ENCODE measurements at regions not wholly inside any gene's neighbourhood (a gene's known extent, or its start where the extent isn't known, plus 50 kb on each side); places are given as distances from the start of the nearest gene placed in this dataset.
"Not testable (repeated sequence)": the region's sequence is repeated elsewhere in the genome, so short reads cannot be mapped to it uniquely, and the experiment has no call there.

DNA sequence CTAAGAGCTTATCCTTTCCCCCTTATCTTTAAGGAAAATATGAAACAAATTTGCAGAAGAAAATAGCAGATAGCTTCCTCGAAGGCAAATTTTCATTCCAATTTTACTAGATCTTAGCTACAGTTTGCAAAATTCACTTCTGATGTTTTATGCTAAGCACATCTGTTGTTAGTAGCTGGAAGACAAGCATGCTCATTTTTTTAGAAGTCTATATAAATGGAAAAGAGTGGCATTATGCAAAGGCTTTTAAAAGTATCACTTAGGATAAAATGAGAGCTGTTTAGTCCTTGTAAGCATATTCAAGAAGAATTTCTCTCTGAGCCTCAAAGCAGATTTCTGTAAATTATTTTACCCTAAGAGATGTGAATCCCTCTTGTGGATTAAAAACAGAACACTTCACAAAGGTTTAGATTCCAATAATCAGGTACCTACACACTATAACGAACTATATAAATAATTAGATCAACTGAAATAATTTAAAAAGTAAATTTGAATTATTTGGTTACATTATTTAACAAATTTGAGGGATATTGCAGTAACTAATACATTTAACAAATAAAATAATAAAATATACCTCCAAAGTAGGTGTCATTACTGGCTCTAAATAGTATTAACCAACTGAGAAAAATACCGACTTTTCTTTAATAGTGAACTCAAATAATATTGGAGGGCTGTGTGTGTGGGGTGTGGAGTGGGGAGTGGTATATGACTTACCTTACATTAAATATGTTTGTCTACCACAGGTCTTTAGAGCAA lies 307.1 kb downstream of the SEMA3D start:
- no peak for ATAC-seq

DNA sequence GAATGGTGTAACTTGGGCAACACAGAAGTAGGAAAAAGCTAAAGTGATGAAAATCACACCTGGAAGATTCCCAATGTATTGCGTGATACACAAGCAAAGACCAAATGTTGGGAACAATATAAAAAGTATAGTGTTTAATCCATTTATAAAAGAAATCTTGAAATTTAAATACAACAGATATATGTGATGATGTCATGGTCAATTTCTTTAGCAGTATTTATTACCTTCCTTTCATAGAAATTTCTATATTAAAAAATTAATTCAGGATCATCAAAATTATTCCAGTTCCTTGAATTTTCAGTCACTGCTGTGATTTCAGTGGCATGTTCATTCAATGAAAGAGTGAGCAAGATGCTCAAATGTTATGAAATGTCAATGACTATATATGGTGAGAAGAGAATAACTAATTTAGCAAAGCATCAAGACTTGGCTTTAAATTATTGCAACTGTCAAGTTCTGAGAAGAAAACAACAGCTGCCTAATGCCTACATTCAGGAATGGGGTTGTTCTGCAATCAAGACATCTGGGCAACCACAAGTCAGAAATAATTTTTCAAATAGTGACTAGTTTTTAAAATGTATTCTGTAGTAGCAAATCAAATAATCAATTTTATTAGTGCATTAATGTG lies 308.8 kb downstream of the SEMA3D start:
- ATAC-seq: no peak

DNA sequence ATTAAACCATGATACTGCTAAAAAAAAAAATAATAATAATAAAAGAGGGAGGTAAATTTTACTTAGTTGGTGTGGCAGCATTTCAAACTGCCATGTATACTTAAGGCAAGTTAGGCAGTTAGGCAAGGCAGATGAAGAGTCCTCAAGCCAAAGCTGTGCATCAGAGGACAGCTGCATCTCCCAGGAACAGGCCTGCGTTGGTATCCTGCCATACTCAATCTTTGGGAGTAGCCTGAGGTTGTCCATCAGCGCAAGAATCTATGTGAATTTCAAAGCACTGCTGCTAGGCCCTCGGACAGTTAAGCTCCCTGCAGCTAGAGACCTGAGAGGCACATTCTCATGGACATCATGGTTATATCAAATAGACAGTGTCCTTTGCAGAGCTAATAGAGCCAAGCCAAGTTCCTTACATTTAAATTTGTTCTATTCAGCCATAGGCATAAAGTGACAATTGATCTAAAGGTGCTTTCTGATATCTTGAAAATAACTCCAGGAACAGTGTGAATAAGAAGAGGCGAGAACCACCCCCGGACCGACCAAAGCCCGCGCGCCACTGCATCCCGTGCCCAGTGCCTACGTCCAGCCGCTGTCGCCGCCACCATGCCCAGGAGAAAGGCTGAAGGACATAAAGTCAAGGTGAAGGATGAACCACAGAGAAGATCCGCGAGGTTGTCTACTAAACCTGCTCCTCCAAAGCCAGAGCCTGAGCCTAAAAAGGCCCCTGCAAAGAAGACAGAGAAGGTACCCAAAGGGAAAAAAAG lies 310.6 kb downstream of the SEMA3D start:
- no peak for ATAC-seq

DNA sequence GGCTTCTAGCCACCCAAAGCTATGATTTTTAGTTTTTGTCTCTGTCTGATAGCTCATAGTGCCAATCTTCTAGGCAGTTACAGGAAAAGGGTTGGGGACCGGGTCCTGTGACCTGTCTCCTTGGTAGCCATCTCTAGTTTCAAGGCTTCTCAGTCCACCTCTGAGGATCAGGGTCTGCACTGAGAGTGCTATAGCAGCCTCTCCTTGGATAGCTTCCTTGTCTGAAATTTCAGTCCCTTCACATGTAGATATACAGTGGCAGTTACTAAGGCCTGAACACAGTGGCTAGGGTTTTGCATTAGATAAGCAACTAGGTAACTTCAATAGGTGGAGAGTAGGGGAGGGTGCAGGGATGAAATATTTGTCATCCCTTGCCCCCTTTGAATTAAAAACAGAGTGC lies 321.3 kb downstream of the SEMA3D start:
- no peak for ATAC-seq

DNA sequence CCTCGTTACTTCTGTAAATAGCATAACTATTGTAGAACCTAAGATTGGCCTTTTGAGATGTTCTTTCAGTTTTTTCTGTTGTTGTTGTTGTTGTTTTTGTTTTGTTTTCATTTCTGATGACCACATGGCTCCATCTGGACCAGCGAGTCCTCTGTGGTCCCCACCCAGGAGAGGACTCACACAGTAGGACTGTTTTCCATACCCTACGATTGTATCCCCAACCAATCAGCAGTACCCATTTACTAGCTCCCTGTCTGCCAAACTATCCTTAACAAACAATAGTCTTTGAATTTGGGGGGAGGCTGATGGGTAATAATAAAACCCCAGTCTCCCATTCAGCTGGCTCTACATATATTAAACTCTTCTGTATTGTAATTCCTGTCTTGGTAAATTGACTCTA lies 329.5 kb downstream of the SEMA3D start:
- ATAC-seq: no peak

DNA sequence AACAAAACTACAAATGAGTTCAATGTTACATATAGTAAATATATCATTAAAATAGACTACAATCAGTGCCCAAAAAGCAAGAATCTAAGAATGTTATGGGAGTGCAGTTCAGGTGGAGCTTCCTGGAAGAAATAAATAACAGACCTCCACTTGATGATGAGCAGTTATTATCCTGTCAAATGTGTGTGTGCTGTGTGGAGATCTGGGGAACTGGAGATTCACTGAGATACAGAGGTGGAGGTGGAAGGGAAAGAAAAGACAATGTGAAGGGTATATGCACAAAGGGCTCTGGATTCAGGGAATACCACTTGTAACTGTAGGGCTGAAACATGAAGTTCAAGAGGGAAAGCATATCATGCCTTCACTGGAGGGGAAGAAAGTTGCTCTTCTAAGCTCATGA lies 331.1 kb downstream of the SEMA3D start:
- ATAC-seq: no peak

DNA sequence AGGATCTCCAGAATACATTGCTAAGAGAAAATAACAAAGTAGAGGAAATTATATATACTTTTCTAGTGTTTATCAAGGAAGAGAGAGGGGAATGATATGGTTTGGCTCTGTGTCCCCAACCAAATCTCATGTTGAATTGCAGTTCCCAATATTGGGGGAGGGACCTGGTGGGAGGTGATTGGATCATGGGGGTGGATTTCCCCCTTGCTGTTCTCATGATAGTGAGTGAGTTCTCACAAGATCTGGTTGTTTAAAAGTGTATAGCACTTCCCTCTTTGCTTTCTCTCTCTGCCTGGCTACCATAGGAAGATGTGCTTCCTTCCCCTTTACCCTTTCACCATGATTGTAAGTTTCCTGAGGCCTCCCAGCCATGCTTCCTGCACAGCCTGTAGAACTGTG lies 337.9 kb downstream of the SEMA3D start:
- ATAC-seq: not testable (repeated sequence)

DNA sequence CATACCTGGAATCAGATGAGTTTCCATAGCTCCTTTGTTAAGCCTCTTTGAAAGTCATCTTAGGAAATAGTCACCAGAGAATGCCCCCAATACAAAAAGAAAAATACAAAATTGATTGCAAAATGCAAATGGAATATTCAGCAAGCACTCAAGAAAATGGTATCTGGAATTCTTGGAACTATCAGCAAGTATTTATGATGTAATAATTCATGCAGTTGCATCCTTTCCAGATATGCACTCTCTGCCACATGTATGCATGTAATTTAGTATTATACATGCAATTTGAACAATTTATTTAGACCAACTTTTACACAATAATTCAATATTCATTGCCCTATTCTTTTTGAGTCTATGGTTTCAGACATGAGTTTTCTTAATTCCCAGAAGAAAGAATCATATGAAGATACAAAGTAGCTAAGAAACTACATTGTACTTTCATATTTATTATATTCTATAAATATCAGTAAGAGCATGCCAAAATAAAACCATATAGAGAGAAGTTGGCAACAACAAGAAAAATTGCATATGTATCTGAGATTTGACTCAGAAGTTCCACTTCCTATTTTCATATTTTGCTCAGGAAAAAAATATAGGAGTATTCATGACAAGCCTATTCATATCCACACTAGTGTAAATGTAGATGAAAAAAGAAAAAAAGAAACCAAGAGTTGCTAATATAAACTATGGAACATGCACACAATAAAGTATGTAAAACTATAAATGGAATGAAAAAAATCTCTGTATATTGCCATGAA lies 338.5 kb downstream of the SEMA3D start:
- ATAC-seq: no peak

DNA sequence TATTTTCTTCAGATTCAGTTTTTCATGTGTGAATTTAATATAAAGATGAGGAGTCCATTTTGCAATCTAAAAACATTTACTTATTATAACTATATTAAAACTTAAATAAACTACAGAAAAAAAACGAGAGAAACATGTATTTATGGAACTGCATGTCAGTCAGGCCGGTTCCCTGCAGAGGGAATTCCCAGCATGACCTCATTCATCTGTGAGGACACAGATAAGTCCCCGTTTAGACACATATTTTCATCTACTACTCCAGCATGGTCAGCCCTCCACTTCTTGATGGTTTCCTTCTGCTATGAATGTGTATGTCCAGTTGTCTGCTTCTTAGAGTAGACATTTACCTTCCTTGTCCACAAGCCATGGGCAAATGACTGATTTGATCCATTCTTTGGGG lies 339.1 kb downstream of the SEMA3D start:
- ATAC-seq: no peak

DNA sequence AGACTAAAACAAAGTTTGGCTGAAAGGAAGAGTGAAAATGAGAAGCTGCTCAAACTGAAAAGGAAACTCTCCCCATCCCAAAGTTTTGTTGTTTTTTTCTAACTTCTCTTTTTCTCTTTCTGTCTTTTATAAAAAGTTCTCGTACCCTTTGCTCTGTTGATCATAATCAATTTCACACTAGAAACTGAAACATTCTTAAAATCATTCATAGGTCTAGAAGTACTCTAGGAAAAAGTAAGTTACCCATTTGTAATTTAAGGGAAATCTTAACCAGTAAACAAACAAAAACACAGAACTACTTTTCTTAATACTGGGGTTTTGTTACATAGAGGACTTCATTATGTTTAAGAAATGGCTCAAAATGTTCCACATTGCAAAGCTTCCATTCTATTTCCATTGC lies 339.8 kb downstream of the SEMA3D start:
- ATAC-seq: no peak

DNA sequence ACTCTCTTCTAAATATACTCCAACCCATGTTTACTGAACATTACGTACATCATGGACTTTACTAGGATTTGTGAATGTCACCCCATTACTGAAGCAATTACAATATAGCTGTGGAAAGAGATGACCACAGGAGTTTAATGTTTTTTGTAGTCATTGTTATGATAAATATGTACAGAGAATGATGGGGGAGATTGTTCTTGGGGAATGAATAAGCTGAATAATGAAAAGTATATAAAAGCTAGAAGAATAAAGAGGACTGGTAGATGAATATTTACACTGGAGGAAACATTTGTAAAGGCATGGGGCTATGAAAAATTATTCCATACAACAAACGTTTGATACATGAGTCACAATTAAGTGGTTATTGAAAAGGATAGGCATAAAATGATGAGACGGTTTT lies 340.9 kb downstream of the SEMA3D start:
- ATAC-seq: no peak

DNA sequence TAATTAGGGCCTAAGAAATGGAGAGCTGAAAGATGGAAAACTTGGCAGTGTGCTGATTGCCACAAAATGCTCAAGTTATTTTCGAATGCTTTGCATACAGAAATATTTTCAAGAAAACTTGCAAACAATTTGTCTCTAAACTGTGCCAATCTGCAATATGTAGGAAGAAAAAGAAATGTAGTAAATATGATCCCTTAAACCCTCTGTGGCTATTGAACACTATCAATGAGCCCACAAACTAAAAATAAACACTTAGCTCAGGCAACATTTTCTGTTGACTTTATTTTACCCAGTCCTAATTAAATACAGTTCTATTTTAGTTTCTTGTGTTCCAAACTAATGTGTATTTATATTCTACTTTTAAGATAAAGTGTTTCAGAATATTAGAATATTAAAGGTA lies 342.1 kb downstream of the SEMA3D start:
- ATAC-seq: no peak

DNA sequence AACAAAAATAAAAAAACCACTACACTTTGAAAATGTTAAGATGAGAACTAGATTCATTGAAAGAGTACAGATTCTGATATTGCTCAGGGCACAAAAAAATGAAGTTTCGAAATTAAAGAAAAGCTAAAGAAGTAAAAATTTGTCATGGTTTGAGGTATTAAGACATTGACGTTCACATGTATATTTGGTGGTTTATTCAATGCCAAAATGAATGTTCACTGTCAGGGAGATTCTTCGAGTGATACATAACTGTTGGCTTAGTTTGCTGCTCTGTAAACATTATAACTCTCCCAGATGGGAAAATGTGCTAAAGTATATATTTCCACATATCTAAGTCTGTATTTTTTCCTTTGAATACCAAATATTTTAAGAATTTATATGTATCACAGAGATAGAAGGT lies 345.0 kb downstream of the SEMA3D start:
- ATAC-seq: no peak

DNA sequence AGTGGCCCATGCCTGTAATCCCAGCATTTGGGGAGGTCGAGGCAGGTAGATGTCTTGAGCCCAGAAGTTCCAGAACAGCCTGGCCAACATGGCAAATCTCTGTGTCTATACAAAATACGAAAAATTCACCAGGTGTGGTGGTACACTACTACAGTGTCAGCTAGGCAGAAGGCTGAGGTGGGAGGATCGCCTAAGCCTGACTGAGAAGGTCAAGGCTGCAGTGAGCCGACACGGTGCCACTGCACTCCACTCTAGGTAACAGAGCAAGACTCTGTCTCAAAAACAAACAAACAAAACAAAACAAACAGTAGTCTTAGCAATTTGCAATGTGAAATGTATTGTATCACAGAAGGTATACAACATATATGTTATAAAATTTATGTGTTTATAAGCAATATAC lies 348.0 kb downstream of the SEMA3D start:
- ATAC-seq: no peak

DNA sequence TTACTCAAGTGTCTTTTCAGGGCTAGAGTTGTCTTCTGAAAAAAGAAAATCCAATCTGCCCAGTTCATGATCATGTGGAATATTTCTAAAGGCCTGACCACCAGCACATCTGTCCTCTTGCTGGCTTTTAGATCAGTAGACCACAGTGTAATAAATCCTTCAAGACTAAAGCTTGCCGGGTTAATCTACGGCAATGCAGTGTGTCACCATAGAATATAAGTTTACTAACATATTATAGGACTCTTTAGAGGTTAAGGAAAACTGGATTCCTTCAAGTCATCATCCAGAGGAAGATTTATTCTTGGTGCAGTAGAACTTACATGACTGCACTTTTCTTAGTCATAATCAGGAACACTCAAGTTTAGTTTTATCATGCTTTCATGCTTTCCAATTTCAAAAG lies 349.5 kb downstream of the SEMA3D start:
- no peak for ATAC-seq

DNA sequence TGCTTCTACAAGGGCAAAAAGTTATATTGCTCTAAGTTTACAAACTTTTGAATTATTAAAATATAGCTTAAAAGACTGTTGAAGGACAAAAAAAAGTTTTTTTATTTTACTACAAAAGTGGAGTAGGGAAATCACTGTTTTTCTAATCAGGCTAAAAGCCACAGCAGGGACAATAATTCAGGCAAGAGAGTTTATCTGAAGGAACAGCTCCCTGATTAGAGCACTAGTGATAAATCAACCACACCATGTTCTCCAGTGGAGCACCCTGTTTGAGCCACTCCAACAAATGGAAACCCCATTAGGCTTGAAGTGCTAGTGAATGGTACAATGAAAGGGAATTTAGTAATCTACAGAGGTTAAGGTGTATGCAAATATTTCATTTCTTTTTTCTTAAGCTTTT lies 357.1 kb downstream of the SEMA3D start:
- no peak for ATAC-seq

DNA sequence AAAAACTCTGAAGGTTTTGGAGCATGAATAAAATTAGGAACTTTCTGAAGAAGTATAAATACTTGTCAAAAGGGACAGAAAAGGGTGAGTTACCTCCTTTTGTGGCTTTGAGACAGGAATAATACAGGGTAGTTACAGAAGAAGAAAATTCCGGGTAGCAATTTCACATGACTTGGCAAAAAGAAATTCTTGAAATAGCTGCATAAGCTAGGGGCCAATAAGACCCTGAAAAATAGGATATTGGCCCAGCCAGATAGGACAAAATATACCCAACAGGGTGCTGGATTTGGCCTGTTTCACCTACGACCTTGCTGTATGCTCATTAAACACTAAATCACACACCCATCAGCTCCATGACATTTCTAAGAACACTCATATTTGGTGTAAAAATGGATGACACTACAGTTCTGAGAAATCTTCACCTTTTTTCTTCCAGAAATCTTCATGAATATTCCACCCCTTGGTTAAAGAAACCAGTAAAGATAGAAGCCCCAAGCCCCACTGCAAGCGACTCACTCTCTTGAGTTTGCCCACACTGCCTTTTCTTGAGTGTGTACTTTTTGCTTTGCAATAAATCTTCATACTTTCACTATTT lies 362.7 kb downstream of the SEMA3D start:
- no peak for ATAC-seq

DNA sequence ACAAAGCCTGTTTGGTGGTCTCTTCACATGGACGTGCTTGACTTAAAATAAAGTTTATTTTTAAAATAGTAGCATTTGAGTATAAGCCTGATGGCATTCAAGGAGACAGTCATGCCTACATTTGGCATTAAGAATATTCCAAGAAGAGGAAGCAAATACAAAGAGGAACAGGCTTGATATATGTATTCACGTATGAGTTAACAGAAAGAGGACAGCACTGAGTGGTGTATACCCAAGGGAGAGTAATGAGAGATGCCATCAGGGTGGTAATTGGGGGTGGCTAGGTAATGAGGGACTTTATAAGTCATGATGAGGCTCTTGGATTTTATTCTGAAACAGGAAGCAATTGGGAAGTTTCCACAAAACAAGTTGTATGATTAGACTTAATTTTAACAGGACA lies 363.3 kb downstream of the SEMA3D start:
- ATAC-seq: no peak

DNA sequence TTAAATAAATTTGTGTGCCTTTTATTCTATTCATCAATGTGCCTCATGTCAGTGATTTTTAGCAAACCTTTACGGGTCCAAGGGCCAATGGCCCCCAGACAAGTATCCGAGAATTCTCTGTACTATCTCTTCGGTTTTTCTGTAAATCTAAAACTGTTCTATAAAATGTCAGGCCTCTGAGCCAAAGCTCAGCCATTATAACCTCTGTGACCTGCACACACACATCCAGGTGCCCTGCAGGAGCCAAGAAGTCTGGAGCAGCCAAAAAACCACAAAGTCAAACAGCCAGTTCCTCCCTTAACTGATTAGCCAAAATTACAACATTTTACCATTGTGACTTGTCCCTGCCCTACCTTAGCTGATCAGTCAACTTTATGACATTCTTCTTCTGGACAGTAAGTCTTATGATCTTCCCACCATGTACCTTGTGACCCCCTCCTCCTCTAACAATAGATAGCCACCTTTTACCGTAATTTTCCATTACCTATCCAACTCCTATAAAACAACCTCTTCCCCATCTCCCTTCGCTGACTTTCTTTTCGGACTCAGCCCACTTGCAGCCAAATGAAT lies 363.8 kb downstream of the SEMA3D start:
- no peak for ATAC-seq

DNA sequence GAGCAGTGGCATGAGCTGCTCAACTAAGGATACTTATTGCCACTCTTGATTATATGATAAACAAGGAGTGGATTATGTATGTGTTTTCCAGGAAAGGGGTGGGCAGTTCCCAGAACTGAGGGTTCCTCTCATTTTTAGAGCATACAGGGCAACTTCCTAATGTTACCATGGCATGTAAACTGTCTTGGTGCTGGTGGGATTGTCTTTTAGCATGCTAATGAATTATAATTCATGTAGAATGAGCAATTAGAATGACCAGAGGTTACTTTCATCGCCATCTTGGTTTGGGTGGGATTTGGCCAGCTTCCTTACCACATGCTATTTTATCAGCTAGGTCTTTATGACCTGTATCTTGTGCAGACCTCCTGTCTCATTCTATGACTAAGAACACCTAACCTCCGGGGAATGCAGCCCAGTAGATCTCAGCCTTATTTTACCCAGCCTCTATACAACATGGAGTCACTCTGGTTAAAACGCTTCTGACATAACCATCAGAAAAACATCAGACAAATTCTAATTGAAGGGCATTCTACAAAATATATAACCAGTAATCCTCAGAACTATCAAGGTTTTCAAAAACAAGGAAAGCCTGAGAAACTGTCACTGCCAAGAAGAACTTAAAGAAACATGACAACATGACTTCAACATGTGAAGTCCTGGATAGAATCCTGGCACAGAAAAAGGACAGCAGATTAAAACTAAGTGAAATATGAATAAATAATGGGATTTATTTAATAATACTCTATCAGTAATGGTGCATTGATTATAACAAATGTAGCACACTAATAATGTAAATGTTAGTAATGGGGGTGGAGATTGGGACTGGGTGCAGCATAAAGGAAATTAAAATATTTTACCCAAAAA lies 365.0 kb downstream of the SEMA3D start:
- no peak for ATAC-seq

DNA sequence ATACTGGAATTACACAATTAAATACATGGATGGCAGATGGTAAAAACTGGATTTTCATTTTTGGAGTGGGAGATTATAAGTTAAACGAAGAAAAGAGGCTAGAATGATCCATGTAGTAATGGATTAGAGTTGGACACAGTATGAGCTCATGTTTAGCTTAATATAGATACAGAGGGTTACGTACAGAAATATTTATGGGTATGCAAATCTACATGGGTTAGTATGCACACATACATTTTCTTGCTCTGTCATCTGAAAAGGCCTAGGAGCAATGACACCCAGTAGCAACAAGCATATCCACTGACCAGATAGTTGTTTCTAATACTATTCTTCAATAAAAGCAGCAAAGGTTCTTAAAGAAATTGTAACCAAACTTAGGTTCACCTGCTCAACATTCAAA lies 366.4 kb downstream of the SEMA3D start:
- ATAC-seq: no peak
